HCT116 (cell line): ENCODE measurements at regions not wholly inside any gene's neighbourhood (a gene's known extent, or its start where the extent isn't known, plus 50 kb on each side); places are given as distances from the start of the nearest gene placed in this dataset.
A peak's percentile ranks its signal among the peaks of the same experiment; 100 is the strongest.

Experiments
- ATAC-seq: fragments of 200-7000 bp; cut with Tn5 transposase; 2 replicates; pipeline ENCODE4 v1.9.1; 2020; ENCODE audit warnings: mild to moderate bottlenecking, moderate library complexity
- BruUV-seq: library from RNA; stranded (reverse); fragments of 400-500 nt; replicated peaks from 2 replicates; lab custom pipeline; 2021; lab: Mats Ljungman, UMichigan
- CTCF ChIA-PET: fragments of 300-600 bp; sonication (Branson Sonifier 250); formaldehyde crosslinking; loops from one replicate; lab custom pipeline; 2021; ENCODE audit warnings: antibody characterized with exemption; lab: Charles Lee
- POLR2A ChIA-PET: fragments of 300-600, 350-600 bp; sonication (Branson Sonifier 250); formaldehyde crosslinking; loops from one replicate; lab custom pipeline; 2021; ENCODE audit warnings: antibody characterized with exemption; lab: Charles Lee
- RAD21 ChIA-PET, 2 experiments: fragments of 300-600 bp; sonication (Branson Sonifier 250); formaldehyde crosslinking; loops; one replicate each; lab custom pipeline; 2023; ENCODE audit warnings: low total read pairs in 2 of 2; ENCODE audit not compliant: uncharacterized antibody in 2 of 2, unreplicated experiment in 2 of 2, low non-redundant PET in 1 of 2; lab: Charles Lee
- DNase-seq: peaks from one replicate; pipeline ENCODE4 v3.0.0-alpha.2; 2010; ENCODE audit warnings: low read depth, low spot score
- H2AFZ ChIP-seq: fragments of 200-600 bp; shearing (Covaris generic), sonication (generic); 2 replicates; pipeline ENCODE4 v1.6.1; 2017; ENCODE audit warnings: low read depth, mixed run types, mixed read lengths, antibody characterized with exemption, low read length; ENCODE audit not compliant: poor library complexity, severe bottlenecking
- H3K27ac ChIP-seq: 2 replicates; pipeline ENCODE4 v1.5.1; 2012; ENCODE audit warnings: low read depth, low read length
- H3K27me3 ChIP-seq: fragments of 200-600 bp; sonication (generic); 2 replicates; pipeline ENCODE4 v1.6.1; 2016; ENCODE audit warnings: mixed run types, low read length, mixed read lengths; ENCODE audit not compliant: insufficient read depth
- H3K36me3 ChIP-seq, 2 experiments: fragments of 200-500 bp in 1 of 2; fragments of 200-600 bp in 1 of 2; sonication (Bioruptor generic) in 1 of 2; sonication (generic) in 1 of 2; 2 replicates each; pipeline versions ENCODE4 v1.5.1 to v1.6.1; 2014 to 2016; ENCODE audit warnings: low read length in 2 of 2, inconsistent platforms in 1 of 2, mixed read lengths in 1 of 2, mixed run types in 1 of 2; ENCODE audit not compliant: insufficient read depth in 2 of 2, control insufficient read depth in 1 of 2
- H3K4me1 ChIP-seq, 2 experiments: fragments of 200-600 bp in 1 of 2; sonication (generic) in 1 of 2; 2 replicates each; pipeline versions ENCODE4 v1.5.1 to v1.6.1; 2012 to 2017; ENCODE audit warnings: low read length in 2 of 2, inconsistent platforms in 1 of 2, mild to moderate bottlenecking in 1 of 2, mixed read lengths in 1 of 2, mixed run types in 1 of 2, moderate library complexity in 1 of 2; ENCODE audit not compliant: insufficient read depth in 2 of 2, control insufficient read depth in 1 of 2
- H3K4me2 ChIP-seq: fragments of 200-600 bp; sonication (generic); 2 replicates; pipeline ENCODE4 v1.6.1; 2017; ENCODE audit warnings: mixed run types, low read length, mixed read lengths
- H3K4me3 ChIP-seq, 2 experiments: fragments of 200-600 bp in 1 of 2; sonication (generic) in 1 of 2; replicated peaks in 1 of 2; 2 replicates each; pipeline ENCODE4 v1.5.1; 2011 to 2016; ENCODE audit warnings: low read length in 2 of 2, control low read depth in 1 of 2, low read depth in 1 of 2, mild to moderate bottlenecking in 1 of 2, mixed read lengths in 1 of 2, mixed run types in 1 of 2
- H3K79me2 ChIP-seq: fragments of 200-600 bp; sonication (generic); 2 replicates; pipeline ENCODE4 v1.6.1; 2017; ENCODE audit warnings: mild to moderate bottlenecking, mixed run types, low read length, moderate library complexity, mixed read lengths; ENCODE audit not compliant: insufficient read depth
- H3K9ac ChIP-seq: fragments of 200-600 bp; sonication (generic); 2 replicates; pipeline ENCODE4 v1.6.1; 2016; ENCODE audit warnings: low read length, mixed read lengths
- H3K9me2 ChIP-seq: fragments of 200-600 bp; sonication (generic), shearing (Covaris generic); 2 replicates; pipeline ENCODE4 v1.6.1; 2017; ENCODE audit warnings: mixed run types, mild to moderate bottlenecking, moderate library complexity; ENCODE audit not compliant: insufficient read depth
- H3K9me3 ChIP-seq, 2 experiments: fragments of 200-500 bp in 1 of 2; fragments of 200-600 bp in 1 of 2; sonication (Bioruptor generic) in 1 of 2; sonication (generic) in 1 of 2; 2 replicates each; pipeline ENCODE4 v1.6.1; 2014 to 2017; ENCODE audit warnings: low read length in 2 of 2, mixed read lengths in 2 of 2, inconsistent platforms in 1 of 2, low read depth in 1 of 2, mild to moderate bottlenecking in 1 of 2, mixed run types in 1 of 2, moderate library complexity in 1 of 2; ENCODE audit not compliant: control insufficient read depth in 1 of 2, insufficient read depth in 1 of 2
- H4K20me1 ChIP-seq: fragments of 200-600 bp; sonication (generic), shearing (Covaris generic); 2 replicates; pipeline ENCODE4 v1.6.1; 2017; ENCODE audit warnings: mixed run types, mild to moderate bottlenecking, moderate library complexity; ENCODE audit not compliant: insufficient read depth
- CTCF ChIP-seq, 3 experiments: fragments of 200-600 bp in 1 of 3; sonication (generic) in 1 of 3; IDR thresholded peaks in 2 of 3; conservative IDR thresholded peaks in 1 of 3; 2 replicates each; pipeline ENCODE4 v1.5.1; 2012 to 2017; ENCODE audit warnings: low read depth in 2 of 3, low read length in 2 of 3, antibody characterized with exemption in 1 of 3, borderline replicate concordance in 1 of 3, control low read depth in 1 of 3, mild to moderate bottlenecking in 1 of 3, mixed read lengths in 1 of 3, mixed run types in 1 of 3, moderate library complexity in 1 of 3; ENCODE audit not compliant: insufficient read depth in 1 of 3
- EGR1 ChIP-seq: IDR thresholded peaks from 2 replicates; pipeline ENCODE4 v1.6.1; 2012; ENCODE audit warnings: low read depth
- EZH2 ChIP-seq: fragments of 200-600 bp; sonication (generic); IDR thresholded peaks from 2 replicates; pipeline ENCODE4 v1.6.1; 2017; ENCODE audit warnings: antibody characterized with exemption, mixed run types
- MAX ChIP-seq: IDR thresholded peaks from 2 replicates; pipeline ENCODE4 v1.6.1; 2012
- RAD21 ChIP-seq: IDR thresholded peaks from 2 replicates; pipeline ENCODE4 v1.6.1; 2012; ENCODE audit warnings: low read depth, mild to moderate bottlenecking
- REST ChIP-seq: IDR thresholded peaks from 2 replicates; pipeline ENCODE4 v1.6.1; 2012; ENCODE audit warnings: low read depth
- SIN3A ChIP-seq: IDR thresholded peaks from 2 replicates; pipeline ENCODE4 v1.6.1; 2012; ENCODE audit warnings: low read depth
- intact Hi-C: fragments of 100-400 bp; cut with micrococcal nuclease; formaldehyde crosslinking; loops from 2 replicates; pipeline ENCODE4 v1.10.0; 2022

- H3K9me2 ChIP-seq: no peaks in the 10 kb centered on the region
- no peaks in the 10 kb centered on the region for H3K36me3 ChIP-seq
- no TSS peak for BruUV-seq
- ATAC-seq (peak; percentile 45), DNase-seq (no peak)
- TF ChIP-seq SIN3A (no peak), CTCF (IDR thresholded peaks at IDR 0.05 in 2 of 3, conservative IDR thresholded peaks at IDR 0.05 in 1 of 3; ENCODE audit: borderline replicate concordance in 1 of 3, insufficient read depth in 1 of 3, low read depth in 2 of 3, low read length in 2 of 3) (0 out of 6 replicates have a peak, but pooled peaks of 1 of the 3 experiments have one; percentile 6)
- H3K4me1 ChIP-seq: no peaks in the 10 kb centered on the region
- intact Hi-C loops: loop anchor here (1.0 kb wide), 2 partner anchors 224 to 258 kb away; no protein-coding TSS in a partner anchor
- no peak overlapping the region for H3K4me2 ChIP-seq
- H3K27ac ChIP-seq: no peak overlapping the region
- H3K4me3 ChIP-seq: no peak overlapping the region
- H3K79me2 ChIP-seq: no peaks in the 10 kb centered on the region
- RAD21 ChIA-PET: no interaction called here
- H4K20me1 ChIP-seq: no peaks in the 10 kb centered on the region
- POLR2A ChIA-PET: no interaction called here
- peak overlapping the region; percentile 90 for H2AFZ ChIP-seq
- peaks cover 21% of the 10 kb centered on the region for H3K27me3 ChIP-seq
- CTCF ChIA-PET: no interaction called here
- no peak overlapping the region for H3K9ac ChIP-seq
- H3K9me3 ChIP-seq: no peaks in the 10 kb centered on the region
These were observed 91.5 kb upstream of the SHANK2 start for GRCh38 chr11:71343828-71344400.

- peak overlapping the region; percentile 90 for H2AFZ ChIP-seq
- intact Hi-C loops: loop anchor here (1.0 kb wide), 2 partner anchors 223 to 257 kb away; no protein-coding TSS in a partner anchor
- TF ChIP-seq CTCF (IDR thresholded peaks at IDR 0.05 in 2 of 3, conservative IDR thresholded peaks at IDR 0.05 in 1 of 3; ENCODE audit: borderline replicate concordance in 1 of 3, insufficient read depth in 1 of 3, low read depth in 2 of 3, low read length in 2 of 3): peak; percentile 65 to 79 (median 79)
- TF ChIP-seq EGR1: no peak
- no peak for TF ChIP-seq REST
- TF ChIP-seq EZH2: no peak
- no peak for TF ChIP-seq SIN3A
- TF ChIP-seq MAX: no peak
- TF ChIP-seq RAD21: peak; percentile 79
These were observed 90.8 kb upstream of the SHANK2 start for GRCh38 chr11:71342951-71343827.

More at GRCh38 chr11:71342951-71343827, 90.8 kb upstream of the SHANK2 start:
- Histone ChIP-seq H3K9me3 (no peaks in the 10 kb centered on the region), H3K79me2 (no peaks in the 10 kb centered on the region), H3K4me1 (no peaks in the 10 kb centered on the region), H3K4me2 (no peak overlapping the region), H3K27me3 (peaks cover 14% of the 10 kb centered on the region), H3K9ac (no peak overlapping the region), H3K4me3 (no peak overlapping the region), H4K20me1 (no peaks in the 10 kb centered on the region), H3K9me2 (no peaks in the 10 kb centered on the region), H3K27ac (no peak overlapping the region), H3K36me3 (no peaks in the 10 kb centered on the region)
- POLR2A ChIA-PET: no interaction called here
- DNase-seq (peak; percentile 40), ATAC-seq (peak; percentile 95)
- BruUV-seq: no TSS peak
- CTCF ChIA-PET: no interaction called here
- RAD21 ChIA-PET: no interaction called here
